ENCODE measurements at regions not wholly inside any gene's neighbourhood (a gene's known extent, or its start where the extent isn't known, plus 50 kb on each side); places are given as distances from the start of the nearest gene placed in this dataset.

GRCh38 chr7:1365846-1366245 is 93.4 kb downstream of the MICALL2 start:
- no peak for TF ChIP-seq CTCF (IDR thresholded peaks at IDR 0.05; ENCODE audit: borderline replicate concordance, extremely low read depth, low read length, poor library complexity, severe bottlenecking)
- no peak for TF ChIP-seq EZH2 (IDR thresholded peaks at IDR 0.05; ENCODE audit: borderline replicate concordance, low read depth, low read length, severe bottlenecking)

All from DND-41 (cell line).